H1 (cell line): ENCODE measurements at regions not wholly inside any gene's neighbourhood (a gene's known extent, or its start where the extent isn't known, plus 50 kb on each side); places are given as distances from the start of the nearest gene placed in this dataset.

Experiments
- CTCF ChIA-PET: fragments of 300-600 bp; sonication (Branson Sonifier 250); formaldehyde crosslinking; loops from one replicate; lab custom pipeline; 2021; ENCODE audit not compliant: partially characterized antibody; lab: Charles Lee
- POLR2A ChIA-PET: fragments of 300-600 bp; sonication (Branson Sonifier 250); formaldehyde crosslinking; loops from one replicate; lab custom pipeline; 2021; ENCODE audit warnings: inconsistent platforms; ENCODE audit not compliant: partially characterized antibody; lab: Charles Lee
- DNase-seq, 2 experiments: peaks; one replicate each; pipeline versions ENCODE4 v3.0.0 to v3.0.0-alpha.2; 2010 to 2022; ENCODE audit warnings: low spot score in 2 of 2, low read depth in 1 of 2, mixed read lengths in 1 of 2
- FAIRE-seq: peaks from 2 replicates; lab custom pipeline; 2011; peaks lifted over from hg19 to GRCh38; lab: Jason Lieb, UNC
- H2AFZ ChIP-seq: 2 replicates; pipeline ENCODE4 v1.8.1; 2012; ENCODE audit warnings: low read length, inconsistent platforms
- H2AK5ac ChIP-seq: 2 replicates; pipeline ENCODE4 v1.6.1; 2013; ENCODE audit warnings: low read depth, low read length
- H2BK120ac ChIP-seq: replicated peaks from 2 replicates; pipeline ENCODE3; 2013; ENCODE audit warnings: low read depth, low read length, inconsistent platforms
- H2BK12ac ChIP-seq: 2 replicates; pipeline ENCODE4 v1.6.1; 2013; ENCODE audit warnings: low read depth, low read length
- H2BK15ac ChIP-seq: 2 replicates; pipeline ENCODE4 v1.6.1; 2013; ENCODE audit warnings: low read length
- H2BK20ac ChIP-seq: 2 replicates; pipeline ENCODE4 v1.6.1; 2013; ENCODE audit warnings: low read length
- H2BK5ac ChIP-seq: 2 replicates; pipeline ENCODE4 v1.6.1; 2013; ENCODE audit warnings: low read depth, low read length
- H3K14ac ChIP-seq: 2 replicates; pipeline ENCODE4 v1.6.1; 2013; ENCODE audit warnings: inconsistent platforms; ENCODE audit not compliant: insufficient read length
- H3K18ac ChIP-seq: 2 replicates; pipeline ENCODE4 v1.6.1; 2013; ENCODE audit warnings: low read length; ENCODE audit errors: extremely low read depth
- H3K23ac ChIP-seq: 2 replicates; pipeline ENCODE4 v1.6.1; 2013; ENCODE audit warnings: inconsistent platforms; ENCODE audit not compliant: insufficient read length
- H3K23me2 ChIP-seq: 2 replicates; pipeline ENCODE4 v1.6.1; 2013; ENCODE audit warnings: low read depth, low read length
- H3K27ac ChIP-seq: 2 replicates; pipeline ENCODE4 v1.6.1; 2011; ENCODE audit warnings: low read depth, low read length, inconsistent platforms
- H3K27me3 ChIP-seq, 4 experiments: replicated peaks in 1 of 4; 1 replicate in 1 of 4; 2 replicates in 3 of 4; pipeline versions ENCODE4 v1.6.1 to v1.8.1; 2011 to 2013; ENCODE audit warnings: low read length in 3 of 4, mild to moderate bottlenecking in 3 of 4, inconsistent platforms in 2 of 4, mixed read lengths in 2 of 4, moderate library complexity in 1 of 4; ENCODE audit not compliant: control insufficient read depth in 3 of 4, insufficient read depth in 3 of 4; ENCODE audit errors: extremely low read depth in 1 of 4
- H3K36me3 ChIP-seq, 4 experiments: 2 replicates each; pipeline versions ENCODE4 v1.6.1 to v1.8.1; 2011 to 2013; ENCODE audit warnings: mild to moderate bottlenecking in 4 of 4, low read length in 3 of 4, moderate library complexity in 2 of 4, control low read depth in 1 of 4, inconsistent platforms in 1 of 4; ENCODE audit not compliant: insufficient read depth in 4 of 4, control insufficient read depth in 2 of 4
- H3K4ac ChIP-seq: replicated peaks from 2 replicates; pipeline ENCODE3; 2013; ENCODE audit warnings: low read length, low read depth, mixed read lengths, inconsistent platforms; ENCODE audit not compliant: insufficient read length
- H3K4me1 ChIP-seq, 4 experiments: replicated peaks in 1 of 4; 1 replicate in 1 of 4; 2 replicates in 3 of 4; pipeline versions ENCODE4 v1.6.1 to v1.8.1; 2011 to 2013; ENCODE audit warnings: low read length in 3 of 4, inconsistent platforms in 2 of 4, mixed read lengths in 1 of 4; ENCODE audit not compliant: insufficient read depth in 4 of 4, control insufficient read depth in 3 of 4
- H3K4me2 ChIP-seq, 2 experiments: 2 replicates each; pipeline versions ENCODE4 v1.6.1 to v1.8.1; 2011 to 2013; ENCODE audit warnings: low read depth in 2 of 2, low read length in 2 of 2, control low read depth in 1 of 2, inconsistent platforms in 1 of 2, mild to moderate bottlenecking in 1 of 2; ENCODE audit not compliant: insufficient read depth in 1 of 2
- H3K4me3 ChIP-seq, 4 experiments: fragments of 200-600, 300-600 bp in 1 of 4; sonication (generic), shearing (Covaris generic), sonication (Bioruptor Twin) in 1 of 4; 2 replicates each; pipeline versions ENCODE4 v1.5.1 to v1.8.1; 2011 to 2016; ENCODE audit warnings: low read length in 4 of 4, low read depth in 3 of 4, control low read depth in 2 of 4, inconsistent platforms in 2 of 4, mild to moderate bottlenecking in 2 of 4, mixed read lengths in 1 of 4, moderate library complexity in 1 of 4; ENCODE audit not compliant: insufficient read depth in 2 of 4; ENCODE audit errors: extremely low read depth in 1 of 4
- H3K56ac ChIP-seq: replicated peaks from 2 replicates; pipeline ENCODE3; 2013; ENCODE audit warnings: low read depth, mild to moderate bottlenecking, mixed read lengths, low read length, inconsistent platforms; ENCODE audit not compliant: insufficient read length
- H3K79me1 ChIP-seq: 2 replicates; pipeline ENCODE4 v1.6.1; 2013; ENCODE audit warnings: low read depth, low read length, control low read depth
- H3K79me2 ChIP-seq, 2 experiments: 2 replicates each; pipeline versions ENCODE4 v1.6.1 to v1.8.1; 2012 to 2013; ENCODE audit warnings: low read length in 2 of 2, mild to moderate bottlenecking in 2 of 2, inconsistent platforms in 1 of 2; ENCODE audit not compliant: insufficient read depth in 2 of 2, control insufficient read depth in 1 of 2
- H3K9ac ChIP-seq, 4 experiments: replicated peaks in 1 of 4; 1 replicate in 1 of 4; 2 replicates in 3 of 4; pipeline versions ENCODE4 v1.6.1 to v1.8.1; 2011 to 2013; ENCODE audit warnings: low read depth in 3 of 4, low read length in 3 of 4, control low read depth in 2 of 4, mild to moderate bottlenecking in 2 of 4, moderate library complexity in 2 of 4, inconsistent platforms in 1 of 4; ENCODE audit errors: extremely low read depth in 1 of 4
- H3K9me3 ChIP-seq, 2 experiments: 2 replicates each; pipeline versions ENCODE4 v1.6.1 to v1.8.1; 2012 to 2013; ENCODE audit warnings: mild to moderate bottlenecking in 2 of 2, moderate library complexity in 2 of 2, control low read depth in 1 of 2, inconsistent platforms in 1 of 2, low read depth in 1 of 2, low read length in 1 of 2, mixed read lengths in 1 of 2; ENCODE audit not compliant: insufficient read depth in 2 of 2
- H4K20me1 ChIP-seq, 2 experiments: replicated peaks in 1 of 2; 2 replicates each; pipeline versions ENCODE3 to v1.8.1; 2011 to 2013; ENCODE audit warnings: inconsistent platforms in 2 of 2, low read length in 2 of 2, mild to moderate bottlenecking in 1 of 2; ENCODE audit not compliant: insufficient read depth in 2 of 2, control insufficient read depth in 1 of 2
- H4K5ac ChIP-seq: 2 replicates; pipeline ENCODE4 v1.6.1; 2013; ENCODE audit warnings: low read length, low read depth, mixed read lengths, inconsistent platforms; ENCODE audit not compliant: insufficient read length
- H4K8ac ChIP-seq: 2 replicates; pipeline ENCODE4 v1.8.0; 2013; ENCODE audit warnings: mild to moderate bottlenecking, moderate library complexity, low read length, inconsistent platforms; ENCODE audit not compliant: insufficient read depth; ENCODE audit errors: extremely low read depth
- H4K91ac ChIP-seq: replicated peaks from 2 replicates; pipeline ENCODE3; 2013; ENCODE audit warnings: low read length, mixed read lengths, inconsistent platforms; ENCODE audit not compliant: insufficient read length
- JUN ChIP-seq: IDR thresholded peaks from 2 replicates; pipeline ENCODE4 v1.6.1; 2011; ENCODE audit warnings: low read depth, mild to moderate bottlenecking, improper control_type of control experiment, low read length
- JUND ChIP-seq: IDR thresholded peaks from 2 replicates; pipeline ENCODE4 v1.6.1; 2011; ENCODE audit warnings: mild to moderate bottlenecking, improper control_type of control experiment, low read length
- POLR2A ChIP-seq, 2 experiments: IDR thresholded peaks; 1 replicate in 1 of 2; 2 replicates in 1 of 2; pipeline ENCODE4 v1.6.1; 2011; ENCODE audit warnings: low read depth in 2 of 2, low read length in 2 of 2, mild to moderate bottlenecking in 2 of 2; ENCODE audit errors: control extremely low read depth in 1 of 2
- TEAD4 ChIP-seq: IDR thresholded peaks from 2 replicates; pipeline ENCODE4 v1.6.1; 2012; ENCODE audit warnings: low read depth, low read length, inconsistent platforms, mixed read lengths

DNA sequence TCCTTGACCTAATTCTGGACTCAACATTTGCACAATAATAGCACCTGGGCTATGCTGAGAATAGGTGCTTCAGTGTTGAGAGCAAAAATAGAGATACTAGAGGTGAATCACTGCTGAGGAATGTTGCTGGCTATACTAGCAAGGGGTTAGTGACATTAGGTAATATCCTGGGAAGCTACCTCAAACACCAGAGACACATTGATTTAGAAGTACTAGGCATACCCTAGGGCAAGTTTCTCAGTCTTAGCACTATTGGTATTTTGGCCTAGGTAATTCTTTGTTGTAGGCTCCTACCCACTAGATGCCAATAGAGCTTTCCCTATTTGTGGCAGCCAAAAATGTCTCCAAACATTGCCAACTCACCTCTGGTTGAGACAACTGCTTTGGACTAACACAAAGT lies 484.0 kb upstream of the MBL2 start:
- H3K36me3 ChIP-seq: peaks cover 0 to 15% (median 7%) of the 10 kb centered on the region in 4 experiments; a peak in 4 of 8 replicates
- FAIRE-seq: peak; percentile 48
- 0 out of 4 replicates have a peak overlapping the region, but pooled peaks of 1 of the 2 experiments have one; percentile 1 for H3K4me2 ChIP-seq
- CTCF ChIA-PET: interaction anchor here (0.8 to 1.5 kb wide), 2 partner anchors 46 to 479 kb away, joined by 3 read pairs; no protein-coding TSS in a partner anchor
- no peaks in the 10 kb centered on the region for H3K23me2 ChIP-seq
- peak overlapping the region; percentile 61 for H3K4ac ChIP-seq
- H2AK5ac ChIP-seq: 0 out of 2 replicates have a peak overlapping the region, but pooled peaks have one; percentile 56
- no peaks in the 10 kb centered on the region for H3K27me3 ChIP-seq
- TF ChIP-seq TEAD4 (0 out of 2 replicates have a peak, but pooled peaks have one; percentile 23), POLR2A (IDR thresholded peaks at IDR 0.05; ENCODE audit: control extremely low read depth in 1 of 2, low read depth in 2 of 2, low read length in 2 of 2) (no peak), JUND (peak; percentile 93), JUN (0 out of 2 replicates have a peak, but pooled peaks have one; percentile 70)
- TF ChIP-seq, all 59 proteins: peak for 3
- Histone ChIP-seq H3K27ac (0 out of 2 replicates have a peak overlapping the region, but pooled peaks have one; percentile 29), H3K79me2 (no peaks in the 10 kb centered on the region), H4K20me1 (no peaks in the 10 kb centered on the region), H2BK120ac (peak overlapping the region; percentile 86), H3K56ac (no peak overlapping the region), H2BK5ac (peak overlapping the region; percentile 86), H3K9ac (no peak overlapping the region), H3K14ac (no peak overlapping the region), H3K9me3 (peaks cover 23 to 25% of the 10 kb centered on the region in 2 experiments), H3K18ac (peak overlapping the region; percentile 44; the same call in 1 of the 2 replicates), H2AFZ (no peak overlapping the region), H2BK12ac (peak overlapping the region; percentile 40), H3K23ac (no peak overlapping the region), H3K79me1 (no peaks in the 10 kb centered on the region), H2BK20ac (peak overlapping the region; percentile 92), H4K5ac (peak overlapping the region; percentile 47), H2BK15ac (no peak overlapping the region), H4K91ac (no peak overlapping the region), H3K4me3 (no peak overlapping the region), H3K4me1 (peaks cover 0 to 7% (median 2%) of the 10 kb centered on the region in 4 experiments; a peak in 2 of 7 replicates), H4K8ac (no peak overlapping the region)
- DNase-seq: peak; percentile 23 to 44
- POLR2A ChIA-PET: interaction anchor here (0.7 kb wide), 1 partner anchor 341 kb away, joined by 3 read pairs; no protein-coding TSS in a partner anchor
